OCI-LY7 (cell line): ENCODE measurements at regions not wholly inside any gene's neighbourhood (a gene's known extent, or its start where the extent isn't known, plus 50 kb on each side); places are given as distances from the start of the nearest gene placed in this dataset.

Source experiments
- BruUV-seq: library from RNA; stranded (reverse); fragments of 400-500 nt; replicated peaks from 2 replicates; lab custom pipeline; 2021; lab: Mats Ljungman, UMichigan
- CTCF ChIA-PET: fragments of 300-600 bp; sonication (Branson Sonifier 250); formaldehyde crosslinking; loops from one replicate; lab custom pipeline; 2022; ENCODE audit warnings: antibody characterized with exemption; ENCODE audit not compliant: unreplicated experiment; lab: Charles Lee
- POLR2A ChIA-PET: fragments of 300-600 bp; sonication (Branson Sonifier 250); formaldehyde crosslinking; loops from one replicate; lab custom pipeline; 2022; ENCODE audit warnings: antibody characterized with exemption; lab: Charles Lee
- DNase-seq: peaks from one replicate; pipeline ENCODE4 v3.0.0-alpha.2; 2015; ENCODE audit warnings: low spot score
- H2AFZ ChIP-seq: fragments of 200-600 bp; sonication (generic), shearing (Covaris generic); 2 replicates; pipeline ENCODE4 v1.6.1; 2014; ENCODE audit warnings: mild to moderate bottlenecking, antibody characterized with exemption, low read length, moderate library complexity
- H3K27ac ChIP-seq: fragments of 200-600 bp; sonication (generic); 2 replicates; pipeline ENCODE4 v1.5.1; 2014; ENCODE audit warnings: mixed run types, low read depth, mild to moderate bottlenecking, moderate library complexity, low read length, inconsistent platforms; ENCODE audit not compliant: poor library complexity, severe bottlenecking
- H3K36me3 ChIP-seq: fragments of 200-600 bp; sonication (generic); 2 replicates; pipeline ENCODE4 v1.6.1; 2014; ENCODE audit warnings: mild to moderate bottlenecking, antibody characterized with exemption, low read length, moderate library complexity, mixed read lengths; ENCODE audit not compliant: insufficient read depth
- H3K4me1 ChIP-seq: fragments of 200-600 bp; sonication (generic); 2 replicates; pipeline ENCODE4 v1.5.1; 2014; ENCODE audit warnings: mild to moderate bottlenecking, low read length; ENCODE audit not compliant: insufficient read depth, poor library complexity, severe bottlenecking
- H3K4me2 ChIP-seq: fragments of 200-600 bp; sonication (generic); 2 replicates; pipeline ENCODE4 v1.6.1; 2014; ENCODE audit warnings: mild to moderate bottlenecking, low read length
- H3K4me3 ChIP-seq: fragments of 200-600 bp; sonication (generic); 2 replicates; pipeline ENCODE4 v1.5.1; 2014; ENCODE audit warnings: mild to moderate bottlenecking, low read depth, low read length; ENCODE audit not compliant: poor library complexity, severe bottlenecking
- H3K79me2 ChIP-seq: fragments of 200-600 bp; sonication (generic); 2 replicates; pipeline ENCODE4 v1.6.1; 2016; ENCODE audit warnings: low read depth, mild to moderate bottlenecking, low read length, moderate library complexity, mixed read lengths; ENCODE audit not compliant: insufficient read depth
- H3K9me2 ChIP-seq: fragments of 200-600 bp; sonication (generic); 2 replicates; pipeline ENCODE4 v1.6.1; 2016; ENCODE audit warnings: mild to moderate bottlenecking, low read length, mixed read lengths; ENCODE audit not compliant: insufficient read depth
- H3K9me3 ChIP-seq: fragments of 200-600 bp; sonication (generic); 2 replicates; pipeline ENCODE4 v1.6.1; 2014; ENCODE audit warnings: mild to moderate bottlenecking, mixed run types, low read length, mixed read lengths
- H4K20me1 ChIP-seq: fragments of 200-600 bp; sonication (generic); 2 replicates; pipeline ENCODE4 v1.6.1; 2014; ENCODE audit warnings: mild to moderate bottlenecking, antibody characterized with exemption, low read length, moderate library complexity, mixed read lengths; ENCODE audit not compliant: insufficient read depth
- CTCF ChIP-seq: fragments of 200-600 bp; sonication (generic); conservative IDR thresholded peaks from 2 replicates; pipeline ENCODE4 v1.5.1; 2014; ENCODE audit warnings: mild to moderate bottlenecking, antibody characterized with exemption, low read length, moderate library complexity, mixed read lengths
- EZH2phosphoT487 ChIP-seq: fragments of 200-600 bp; sonication (generic); IDR thresholded peaks from 2 replicates; pipeline ENCODE4 v1.6.1; 2018; ENCODE audit warnings: low read depth, borderline replicate concordance, mild to moderate bottlenecking, mixed run types, antibody characterized with exemption, low read length, moderate library complexity, mixed read lengths
- intact Hi-C: fragments of 100-400 bp; cut with micrococcal nuclease; formaldehyde crosslinking; loops from one replicate; pipeline ENCODE4 v1.10.0; 2022; ENCODE audit not compliant: unreplicated experiment

- ChIA-PET POLR2A (interaction anchor here (0.6 kb wide), 1 partner anchor 304 kb away, joined by 3 read pairs; no protein-coding TSS in a partner anchor), CTCF (no interaction called here)
- BruUV-seq, result no TSS peak
Measured at GRCh38 chr2:57373530-57373929, 673.1 kb upstream of the VRK2 start.

GRCh38 chr2:57376985-57377384, 669.6 kb upstream of the VRK2 start:
- TF ChIP-seq CTCF (0 out of 2 replicates have a peak, but pooled peaks have one; percentile 23), EZH2phosphoT487 (no peak)
- Histone ChIP-seq H2AFZ (no peak overlapping the region), H3K4me2 (no peak overlapping the region), H3K36me3 (no peaks in the 10 kb centered on the region), H3K9me3 (no peaks in the 10 kb centered on the region), H3K4me3 (no peak overlapping the region), H3K27ac (no peak overlapping the region), H3K4me1 (no peaks in the 10 kb centered on the region), H3K79me2 (no peaks in the 10 kb centered on the region), H4K20me1 (no peaks in the 10 kb centered on the region), H3K9me2 (no peaks in the 10 kb centered on the region)
- BruUV-seq, result no TSS peak
- intact Hi-C loops, result no loop called here
- ChIA-PET CTCF (no interaction called here), POLR2A (no interaction called here)
- no peak for DNase-seq

More at GRCh38 chr2:57373530-57373929, 673.1 kb upstream of the VRK2 start:
- Histone ChIP-seq H3K4me2 (no peak overlapping the region), H3K27ac (no peak overlapping the region), H3K9me3 (no peaks in the 10 kb centered on the region), H4K20me1 (no peaks in the 10 kb centered on the region), H3K9me2 (no peaks in the 10 kb centered on the region), H2AFZ (no peak overlapping the region), H3K36me3 (no peaks in the 10 kb centered on the region), H3K79me2 (no peaks in the 10 kb centered on the region), H3K4me1 (no peaks in the 10 kb centered on the region), H3K4me3 (no peak overlapping the region)
- TF ChIP-seq EZH2phosphoT487, result no peak
- no peak for TF ChIP-seq CTCF
- intact Hi-C loops, result no loop called here
- no peak for DNase-seq

GRCh38 chr2:57386305-57386704, 660.3 kb upstream of the VRK2 start:
- TF ChIP-seq CTCF, result no peak
- no peak for TF ChIP-seq EZH2phosphoT487
- H4K20me1 ChIP-seq, result no peaks in the 10 kb centered on the region
- POLR2A ChIA-PET, result no interaction called here
- no peaks in the 10 kb centered on the region for H3K9me3 ChIP-seq
- no peaks in the 10 kb centered on the region for H3K79me2 ChIP-seq
- H3K4me1 ChIP-seq, result no peaks in the 10 kb centered on the region
- H2AFZ ChIP-seq, result no peak overlapping the region
- BruUV-seq, result no TSS peak
- H3K4me3 ChIP-seq, result no peak overlapping the region
- H3K36me3 ChIP-seq, result no peaks in the 10 kb centered on the region
- no peaks in the 10 kb centered on the region for H3K9me2 ChIP-seq
- H3K4me2 ChIP-seq, result no peak overlapping the region
- intact Hi-C loops, result no loop called here
- CTCF ChIA-PET, result no interaction called here
- no peak overlapping the region for H3K27ac ChIP-seq
- no peak for DNase-seq
